RWPE2 (cell line): ENCODE measurements at regions not wholly inside any gene's neighbourhood (a gene's known extent, or its start where the extent isn't known, plus 50 kb on each side); places are given as distances from the start of the nearest gene placed in this dataset.

ENCODE experiments used
- ATAC-seq: fragments of 200-7000 bp; cut with Tn5 transposase; 3 replicates; pipeline ENCODE4 v1.9.1; 2021; ENCODE audit warnings: low read depth
- DNase-seq: peaks from one replicate; pipeline ENCODE4 v3.0.0-alpha.2; 2020; ENCODE audit warnings: low spot score
- H3K27ac ChIP-seq: fragments of 450-650 bp; 2 replicates; pipeline ENCODE4 v1.5.1; 2017; ENCODE audit warnings: mild to moderate bottlenecking; ENCODE audit not compliant: poor library complexity, severe bottlenecking
- H3K27me3 ChIP-seq: fragments of 250-450 bp; sonication (Bioruptor Pico); 2 replicates; pipeline ENCODE4 v1.5.1; 2021; ENCODE audit warnings: mild to moderate bottlenecking, moderate library complexity; ENCODE audit not compliant: insufficient read depth, poor library complexity, severe bottlenecking
- H3K36me3 ChIP-seq: fragments of 250-450 bp; sonication (Bioruptor Pico); 2 replicates; pipeline ENCODE4 v1.5.1; 2020; ENCODE audit warnings: low read depth, mild to moderate bottlenecking, moderate library complexity
- H3K4me1 ChIP-seq: fragments of 250-450 bp; sonication (Bioruptor Pico); 2 replicates; pipeline ENCODE4 v1.5.1; 2021; ENCODE audit warnings: mild to moderate bottlenecking, moderate library complexity; ENCODE audit not compliant: insufficient read depth, poor library complexity, severe bottlenecking
- H3K4me3 ChIP-seq: fragments of 250-450 bp; sonication (Bioruptor Pico); 2 replicates; pipeline ENCODE4 v1.5.1; 2021; ENCODE audit warnings: mild to moderate bottlenecking, moderate library complexity; ENCODE audit not compliant: severe bottlenecking
- H3K9me3 ChIP-seq: fragments of 250-450 bp; sonication (Bioruptor Pico); 2 replicates; pipeline ENCODE4 v1.5.1; 2021; ENCODE audit warnings: mild to moderate bottlenecking, moderate library complexity; ENCODE audit not compliant: severe bottlenecking
- TF ChIP-seq, protein P1 (sequence below): fragments of 450-650 bp; IDR thresholded peaks from one replicate; pipeline ENCODE4 v1.5.1; 2017; ENCODE audit warnings: mild to moderate bottlenecking, moderate library complexity; ENCODE audit not compliant: poor library complexity, severe bottlenecking

DNA sequence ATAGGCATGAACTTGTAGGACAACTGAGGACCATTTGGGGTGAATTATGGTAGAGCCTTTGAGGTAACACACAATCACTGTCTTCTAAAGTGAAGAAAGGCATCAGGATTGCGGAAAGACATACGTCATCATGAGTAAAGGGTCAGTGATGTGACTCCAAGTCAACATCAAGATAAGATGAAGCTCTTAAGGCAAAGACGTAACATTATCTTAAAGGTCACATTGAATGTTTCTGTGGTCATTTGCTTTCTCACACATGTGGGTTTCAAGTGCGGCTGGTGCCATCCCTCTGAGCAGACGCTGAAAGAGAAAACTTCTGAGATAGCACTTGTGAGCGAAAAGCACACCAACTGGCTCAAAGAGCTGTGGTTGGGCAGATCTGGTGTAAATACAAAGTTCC lies 63.3 kb upstream of the GRAMD2B start:
- H3K4me1 ChIP-seq = peaks cover 9% of the 10 kb centered on the region
- H3K27me3 ChIP-seq = no peaks in the 10 kb centered on the region
- H3K27ac ChIP-seq = no peak overlapping the region
- H3K9me3 ChIP-seq = no peaks in the 10 kb centered on the region
- TF ChIP-seq, protein P1, sequence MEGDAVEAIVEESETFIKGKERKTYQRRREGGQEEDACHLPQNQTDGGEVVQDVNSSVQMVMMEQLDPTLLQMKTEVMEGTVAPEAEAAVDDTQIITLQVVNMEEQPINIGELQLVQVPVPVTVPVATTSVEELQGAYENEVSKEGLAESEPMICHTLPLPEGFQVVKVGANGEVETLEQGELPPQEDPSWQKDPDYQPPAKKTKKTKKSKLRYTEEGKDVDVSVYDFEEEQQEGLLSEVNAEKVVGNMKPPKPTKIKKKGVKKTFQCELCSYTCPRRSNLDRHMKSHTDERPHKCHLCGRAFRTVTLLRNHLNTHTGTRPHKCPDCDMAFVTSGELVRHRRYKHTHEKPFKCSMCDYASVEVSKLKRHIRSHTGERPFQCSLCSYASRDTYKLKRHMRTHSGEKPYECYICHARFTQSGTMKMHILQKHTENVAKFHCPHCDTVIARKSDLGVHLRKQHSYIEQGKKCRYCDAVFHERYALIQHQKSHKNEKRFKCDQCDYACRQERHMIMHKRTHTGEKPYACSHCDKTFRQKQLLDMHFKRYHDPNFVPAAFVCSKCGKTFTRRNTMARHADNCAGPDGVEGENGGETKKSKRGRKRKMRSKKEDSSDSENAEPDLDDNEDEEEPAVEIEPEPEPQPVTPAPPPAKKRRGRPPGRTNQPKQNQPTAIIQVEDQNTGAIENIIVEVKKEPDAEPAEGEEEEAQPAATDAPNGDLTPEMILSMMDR = no peak
- no peak overlapping the region for H3K4me3 ChIP-seq
- no peaks in the 10 kb centered on the region for H3K36me3 ChIP-seq
- ATAC-seq = no peak
- DNase-seq = no peak

DNA sequence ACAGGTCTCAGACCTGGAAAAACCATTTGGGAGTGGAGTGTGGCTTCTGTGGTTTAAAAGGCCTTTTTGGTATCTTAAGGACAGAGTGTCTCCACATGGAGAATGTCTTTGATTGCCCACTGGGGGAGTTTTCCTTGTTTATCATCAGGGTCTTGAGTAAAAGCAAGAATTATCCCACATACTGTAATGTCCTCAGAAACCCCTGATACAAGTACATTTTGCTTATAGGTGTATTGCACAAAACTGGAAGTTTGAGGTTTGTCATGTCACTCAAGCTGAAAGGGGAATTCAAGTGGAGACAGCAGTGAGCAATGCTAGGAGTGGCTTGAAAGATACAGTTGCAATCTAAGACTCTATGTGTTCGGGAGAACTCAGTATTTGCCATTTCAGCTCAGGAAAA lies 62.7 kb upstream of the GRAMD2B start:
- Histone ChIP-seq H3K27ac (no peak overlapping the region), H3K4me1 (peaks cover 10% of the 10 kb centered on the region), H3K4me3 (no peak overlapping the region), H3K27me3 (no peaks in the 10 kb centered on the region), H3K36me3 (no peaks in the 10 kb centered on the region), H3K9me3 (no peaks in the 10 kb centered on the region)
- ATAC-seq = peak; percentile 52
- DNase-seq = no peak
- TF ChIP-seq, protein P1 = no peak

GRCh38 chr5:126363658-126364057 lies 59.6 kb upstream of the GRAMD2B start:
- ATAC-seq (no peak), DNase-seq (no peak)
- Histone ChIP-seq H3K36me3 (no peaks in the 10 kb centered on the region), H3K9me3 (no peaks in the 10 kb centered on the region), H3K27ac (no peak overlapping the region), H3K4me1 (peaks cover 37% of the 10 kb centered on the region), H3K27me3 (no peaks in the 10 kb centered on the region), H3K4me3 (no peak overlapping the region)
- TF ChIP-seq, protein P1 = no peak

DNA sequence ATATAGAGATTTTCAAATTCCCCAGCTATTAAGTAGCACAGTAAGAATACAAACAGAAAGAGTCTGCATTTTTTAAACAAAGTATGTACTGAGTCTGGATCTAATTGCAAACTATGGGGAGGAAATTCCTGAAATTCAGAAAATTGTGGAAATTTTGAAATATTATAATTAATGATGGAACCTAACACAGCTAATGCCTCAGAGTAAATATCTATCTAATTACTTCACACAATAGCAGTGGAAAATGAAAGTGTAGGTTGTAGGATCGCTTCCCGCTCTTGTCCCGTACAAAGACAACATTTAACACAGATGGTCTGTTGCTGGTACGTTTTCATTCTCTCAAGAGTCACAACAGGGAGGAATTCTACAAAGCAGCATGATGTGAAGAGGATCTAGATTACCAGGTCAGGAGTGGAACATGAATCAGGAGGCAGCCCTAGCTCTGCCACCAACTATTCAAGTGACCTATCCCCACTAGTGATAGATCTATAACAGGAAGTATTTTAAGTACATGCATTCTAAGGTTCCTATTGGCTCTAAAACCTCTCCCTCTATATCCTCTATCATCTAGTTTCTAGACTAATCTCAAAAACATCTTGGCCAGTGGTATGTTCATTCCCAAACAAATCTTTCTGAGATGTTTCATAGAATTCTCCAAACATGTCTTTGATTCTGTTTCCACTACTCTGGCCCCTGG lies 58.9 kb upstream of the GRAMD2B start:
- DNase-seq (no peak), ATAC-seq (no peak)
- Histone ChIP-seq H3K4me3 (no peak overlapping the region), H3K4me1 (peaks cover 44% of the 10 kb centered on the region), H3K27me3 (no peaks in the 10 kb centered on the region), H3K9me3 (no peaks in the 10 kb centered on the region), H3K27ac (no peak overlapping the region), H3K36me3 (no peaks in the 10 kb centered on the region)
- TF ChIP-seq, protein P1 = no peak

DNA sequence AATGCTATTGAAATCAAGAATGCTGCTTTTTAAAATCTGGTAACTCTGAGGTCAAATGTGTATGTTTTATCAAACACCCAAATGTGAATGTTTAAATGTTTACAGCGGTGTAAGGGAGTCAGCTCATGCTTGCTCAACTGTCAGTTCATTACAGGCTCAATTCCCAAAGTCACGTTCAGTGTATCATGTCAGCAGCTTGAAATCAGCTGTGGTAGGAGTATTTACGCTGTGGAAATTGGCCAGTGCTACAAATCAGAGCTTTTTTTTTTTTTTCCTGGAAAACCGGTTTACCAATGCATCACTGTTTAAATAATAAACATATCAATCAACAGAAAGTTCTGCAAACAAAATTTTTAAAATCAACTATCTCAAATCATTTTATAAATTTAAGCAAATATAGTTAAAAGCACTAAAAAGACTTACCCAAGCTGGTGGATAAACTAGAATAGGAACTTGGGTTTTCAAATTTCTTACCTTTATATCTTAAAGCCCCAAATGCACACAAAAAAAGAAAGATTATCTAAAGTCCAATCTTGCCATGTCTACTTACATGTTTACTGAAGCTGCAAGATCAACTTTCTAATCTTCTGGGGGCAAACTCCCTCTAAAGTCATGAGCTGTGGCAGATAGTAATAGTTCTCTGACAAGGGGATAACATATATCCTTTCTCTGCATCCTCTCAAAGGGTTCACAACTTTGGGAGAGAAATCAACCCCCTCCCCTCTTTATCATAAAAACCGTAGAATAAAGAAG lies 57.6 kb upstream of the GRAMD2B start:
- TF ChIP-seq, protein P1 = no peak
- H3K4me1 ChIP-seq = peaks cover 56% of the 10 kb centered on the region
- no peaks in the 10 kb centered on the region for H3K27me3 ChIP-seq
- no peaks in the 10 kb centered on the region for H3K36me3 ChIP-seq
- ATAC-seq (no peak), DNase-seq (no peak)
- H3K9me3 ChIP-seq = no peaks in the 10 kb centered on the region
- no peak overlapping the region for H3K27ac ChIP-seq
- no peak overlapping the region for H3K4me3 ChIP-seq
